HG03066 (cell line): ENCODE measurements at regions not wholly inside any gene's neighbourhood (a gene's known extent, or its start where the extent isn't known, plus 50 kb on each side); places are given as distances from the start of the nearest gene placed in this dataset.
"Not testable (repeated sequence)": the region's sequence is repeated elsewhere in the genome, so short reads cannot be mapped to it uniquely, and the experiment has no call there.

Experiments
- ATAC-seq: cut with Tn5 transposase; IDR thresholded peaks from one replicate; pipeline ENCODE4 v1.9.1; 2021; ENCODE audit warnings: low read depth; ENCODE audit not compliant: unreplicated experiment

DNA sequence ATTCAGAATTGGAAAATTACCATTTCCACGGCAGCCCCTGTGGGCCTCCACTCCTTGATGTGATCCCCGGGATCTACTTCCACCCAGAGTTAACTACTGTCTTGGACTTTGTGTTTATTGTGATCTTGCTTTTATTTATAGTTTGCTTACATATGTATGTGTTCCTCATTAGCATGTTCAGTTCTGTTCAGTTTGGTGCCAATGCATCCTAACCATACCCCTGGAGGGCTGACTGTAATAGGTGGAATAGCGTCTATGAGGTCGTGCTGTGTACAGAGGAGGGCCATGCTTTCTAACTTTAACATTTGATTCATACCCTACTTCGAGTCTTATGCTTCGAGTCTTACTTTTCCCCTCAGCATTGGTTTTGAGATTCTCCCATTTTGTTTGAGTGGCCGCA, 104.3 kb upstream of the SLC24A3 start:
- no peak for ATAC-seq

DNA sequence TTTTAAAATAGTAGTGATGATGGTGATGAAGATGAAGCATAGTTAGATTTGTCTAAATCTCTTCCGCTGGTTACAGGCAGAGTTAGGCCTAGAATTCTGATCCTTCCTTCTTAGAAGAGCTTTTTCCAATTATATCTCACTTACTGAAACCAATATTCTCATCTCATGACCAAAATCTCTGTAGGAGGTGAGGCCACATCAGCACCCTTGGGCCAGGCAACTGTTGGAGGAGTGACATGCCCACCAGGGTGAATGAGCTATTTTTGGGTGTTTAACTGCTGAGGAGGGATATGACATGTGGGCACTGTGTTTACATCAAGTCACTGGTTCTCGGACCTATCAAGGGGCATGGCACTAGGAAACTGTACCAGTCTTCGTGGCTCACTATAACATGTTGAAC, 102.2 kb upstream of the SLC24A3 start:
- no peak for ATAC-seq

DNA sequence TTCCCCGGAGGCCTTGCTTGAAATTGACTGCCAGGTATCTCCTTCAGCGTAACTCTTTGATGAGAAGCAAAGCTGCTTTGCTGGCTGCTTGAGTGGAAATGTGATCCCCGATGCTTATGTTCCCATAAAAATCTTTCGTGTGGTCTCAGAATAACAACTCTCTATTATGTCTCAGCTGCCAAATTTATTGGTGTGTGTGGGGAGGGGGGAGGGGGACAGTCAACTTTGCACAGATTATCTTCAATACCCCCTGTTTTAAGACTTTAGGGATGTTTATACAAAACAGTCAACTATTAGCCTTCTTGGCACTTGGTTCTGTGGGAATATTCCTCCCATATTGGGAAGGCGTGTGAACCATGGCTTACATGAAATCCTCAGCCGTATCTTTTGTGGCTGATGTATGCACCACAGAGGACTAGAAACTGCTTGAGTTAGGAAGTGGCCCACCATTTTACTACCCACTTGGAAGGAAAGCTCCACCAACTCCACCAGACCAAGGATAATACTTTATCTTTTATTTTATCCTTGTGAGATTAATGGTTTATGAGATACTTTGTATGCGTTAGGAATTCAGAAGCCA, 101.5 kb upstream of the SLC24A3 start:
- no peak for ATAC-seq

DNA sequence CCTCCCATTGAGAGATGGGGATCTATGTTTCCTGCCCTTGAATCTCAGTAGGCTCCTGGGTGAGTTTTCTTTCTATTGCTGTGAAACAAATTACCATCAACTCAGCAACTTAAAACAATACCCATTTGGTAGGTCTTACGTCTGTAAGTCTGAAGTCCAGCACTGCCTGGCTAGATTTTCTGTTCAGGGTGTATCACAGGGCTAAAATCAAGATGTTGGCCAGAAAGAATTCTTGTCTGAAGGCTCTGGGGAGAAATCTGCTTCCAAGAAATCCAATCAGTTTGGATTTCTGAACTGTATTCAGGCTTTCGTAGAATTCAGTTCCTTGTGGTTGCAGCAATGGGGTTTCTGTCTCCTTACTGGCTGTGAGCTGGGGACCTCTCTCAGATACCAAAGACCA, 99.6 kb upstream of the SLC24A3 start:
- ATAC-seq = no peak

DNA sequence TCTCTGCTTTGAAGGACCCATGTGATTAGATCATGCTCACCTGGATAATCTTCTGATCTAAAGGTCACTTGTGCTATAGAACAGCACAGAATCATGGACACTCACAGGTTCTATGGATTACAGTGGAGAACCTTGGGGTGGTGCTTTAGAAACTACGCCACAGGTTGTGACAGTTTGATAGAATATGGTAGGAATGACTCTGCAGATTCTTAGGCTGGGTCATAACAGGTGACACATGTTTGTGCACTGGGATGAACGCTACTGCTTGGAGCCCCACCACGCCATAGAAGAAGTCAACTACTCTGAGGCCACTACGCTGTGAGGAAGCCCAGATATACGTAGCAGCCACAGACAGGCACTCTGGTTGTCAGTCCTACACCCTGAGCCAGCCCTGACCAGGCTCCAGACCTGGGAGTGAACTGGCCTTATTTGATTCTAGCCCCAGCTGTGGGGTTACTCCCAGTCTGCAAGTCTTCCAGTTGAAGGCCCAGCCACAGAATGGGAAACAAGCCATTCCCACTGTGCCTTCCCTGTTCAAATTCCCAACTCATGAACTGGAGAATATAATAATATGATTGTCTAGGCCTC, 99.0 kb upstream of the SLC24A3 start:
- ATAC-seq = no peak

DNA sequence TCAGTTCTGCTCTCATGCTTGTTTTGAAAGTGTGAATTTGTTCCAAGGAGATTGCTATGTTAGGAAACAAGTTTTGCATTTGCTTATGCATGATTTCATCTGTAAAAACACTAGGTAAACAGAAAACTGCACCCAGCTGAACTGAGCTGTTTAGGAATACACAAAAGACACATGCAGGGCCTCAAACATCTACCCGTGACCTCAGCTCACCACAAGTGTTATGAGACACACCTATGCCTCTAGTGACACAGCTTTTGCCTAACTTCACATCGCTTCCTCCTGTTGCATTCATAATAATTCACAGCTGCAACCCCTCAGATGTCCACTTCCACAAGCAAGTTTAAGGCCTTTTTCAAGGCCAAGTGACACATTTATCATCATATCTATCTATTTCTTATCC, 98.0 kb upstream of the SLC24A3 start:
- ATAC-seq = no peak

DNA sequence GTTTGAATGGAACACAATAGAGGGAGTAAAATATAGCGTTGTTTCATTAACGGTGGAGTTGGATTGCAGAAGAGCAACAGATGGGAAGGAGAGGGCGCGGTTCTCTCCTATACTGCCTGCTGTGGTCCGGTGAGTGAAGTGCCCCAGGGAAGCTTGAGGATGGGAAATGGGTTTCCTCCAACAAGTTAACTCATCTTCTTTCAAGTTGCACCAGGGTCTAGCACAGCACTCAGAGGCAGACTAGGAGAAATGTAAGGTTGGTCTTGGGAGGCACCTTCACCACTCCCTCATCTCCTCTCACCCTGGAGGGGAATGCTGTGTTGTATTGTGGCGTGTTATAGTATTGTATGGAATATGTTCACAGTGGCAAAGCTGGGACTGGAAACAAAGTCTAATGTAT, 96.9 kb upstream of the SLC24A3 start:
- ATAC-seq = no peak

DNA sequence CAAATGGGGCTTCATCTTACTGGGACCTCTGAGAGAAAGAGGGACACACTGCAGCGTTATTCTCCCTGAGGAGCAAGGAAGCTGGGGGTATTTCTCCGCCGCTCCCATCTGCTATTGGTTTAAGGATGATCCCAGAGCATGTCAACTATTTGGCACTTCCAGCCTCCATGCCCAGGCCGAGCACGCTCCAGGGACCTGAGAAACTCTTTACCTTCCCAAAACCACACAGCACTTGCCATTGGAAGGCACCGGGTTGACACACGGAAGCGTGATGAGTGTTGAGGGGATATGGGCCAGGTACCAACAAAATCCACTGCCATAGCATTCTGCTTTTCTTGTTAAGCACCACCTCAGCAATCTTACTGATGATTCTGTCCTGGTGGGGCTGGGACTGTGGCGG, 92.4 kb upstream of the SLC24A3 start:
- ATAC-seq = no peak

DNA sequence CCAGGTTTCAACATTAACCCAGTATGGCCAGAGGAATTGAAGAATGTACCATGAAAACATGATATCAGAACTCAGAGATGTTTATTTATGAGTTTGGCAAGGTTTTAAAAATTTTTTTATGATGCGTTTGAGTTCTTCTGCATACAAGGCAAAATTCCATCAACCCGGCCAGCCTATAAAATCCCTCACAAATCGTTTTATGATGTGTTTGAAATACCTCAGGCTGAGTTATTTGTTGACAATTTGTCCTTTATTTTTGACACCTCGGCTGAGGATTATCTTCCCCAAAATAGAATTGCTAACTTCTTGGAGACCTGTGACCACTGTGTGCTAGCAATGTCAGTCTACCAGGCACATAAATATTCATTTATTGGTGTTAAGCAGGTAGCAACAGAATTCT, 91.9 kb upstream of the SLC24A3 start:
- no peak for ATAC-seq

DNA sequence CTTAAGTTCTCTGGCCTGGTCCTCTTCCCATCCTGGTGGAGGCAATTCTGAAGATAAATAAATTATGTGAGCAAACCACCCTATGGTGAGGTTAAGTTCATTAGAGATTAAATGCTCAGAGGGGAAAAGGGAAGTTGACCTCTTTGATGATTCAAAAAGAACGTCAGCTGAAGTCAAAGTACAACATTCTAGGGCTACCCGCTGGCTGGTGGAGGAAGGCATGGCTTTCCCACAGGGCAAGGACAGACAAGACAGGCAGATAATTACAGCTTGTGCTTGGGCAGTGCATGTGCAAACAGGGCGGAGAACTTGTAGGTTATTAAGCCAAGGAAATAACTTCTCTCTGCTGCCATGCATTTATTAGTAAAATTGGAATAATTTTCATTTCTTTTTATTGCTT, 91.0 kb upstream of the SLC24A3 start:
- no peak for ATAC-seq

DNA sequence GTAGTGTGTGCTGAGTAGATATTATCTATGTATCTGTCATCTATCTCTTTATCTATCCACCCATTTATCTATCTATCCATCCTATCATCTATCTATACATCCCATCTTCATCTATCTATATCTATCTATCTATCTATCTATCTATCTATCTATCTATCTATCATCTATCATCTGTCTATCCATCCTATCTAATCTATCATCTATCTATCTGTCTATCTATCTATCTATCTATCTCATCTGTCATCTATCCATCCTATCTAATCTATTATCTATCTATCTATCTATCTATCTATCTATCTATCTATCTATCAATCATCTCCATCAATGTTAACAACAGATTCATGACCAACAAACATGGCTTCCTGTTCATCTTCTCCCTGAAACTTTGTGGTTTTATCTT, 90.5 kb upstream of the SLC24A3 start:
- ATAC-seq = no peak

DNA sequence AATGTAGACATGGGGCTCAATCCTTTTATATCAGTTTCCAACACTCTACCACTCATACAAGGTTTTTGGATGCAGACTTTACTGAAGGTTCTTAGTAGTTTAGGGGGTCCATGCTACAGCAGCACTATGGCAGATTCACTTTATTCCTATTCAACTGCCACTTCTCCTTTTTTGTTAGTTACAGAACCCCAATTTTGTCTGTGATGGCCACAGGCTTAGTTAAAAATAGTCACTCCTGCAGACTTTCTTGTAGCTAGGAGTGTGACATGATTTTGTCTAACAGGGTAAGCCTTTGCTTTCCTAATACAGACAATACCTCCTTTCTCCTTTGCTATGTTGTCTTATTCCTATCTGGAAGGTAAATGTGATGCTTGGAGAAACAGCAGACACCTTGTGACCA, 90.0 kb upstream of the SLC24A3 start:
- no peak for ATAC-seq

DNA sequence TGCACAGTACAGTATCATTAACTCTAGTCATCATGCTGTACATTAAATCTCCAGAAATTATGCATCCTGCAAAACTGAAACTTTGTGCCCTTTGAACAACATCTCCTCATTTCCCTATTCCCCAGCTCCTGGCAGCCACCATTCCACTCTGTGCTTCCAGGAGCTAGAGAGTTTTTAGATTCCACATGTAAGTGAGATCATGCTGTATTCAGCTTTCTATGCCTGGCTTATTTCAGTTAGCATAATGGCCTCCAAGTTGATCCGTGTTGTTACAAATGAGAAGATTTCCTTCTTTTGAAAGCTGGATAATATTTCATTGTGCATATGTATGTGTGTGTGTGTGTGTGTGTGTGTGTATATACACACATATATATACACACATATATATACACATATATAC, 86.9 kb upstream of the SLC24A3 start:
- no peak for ATAC-seq

DNA sequence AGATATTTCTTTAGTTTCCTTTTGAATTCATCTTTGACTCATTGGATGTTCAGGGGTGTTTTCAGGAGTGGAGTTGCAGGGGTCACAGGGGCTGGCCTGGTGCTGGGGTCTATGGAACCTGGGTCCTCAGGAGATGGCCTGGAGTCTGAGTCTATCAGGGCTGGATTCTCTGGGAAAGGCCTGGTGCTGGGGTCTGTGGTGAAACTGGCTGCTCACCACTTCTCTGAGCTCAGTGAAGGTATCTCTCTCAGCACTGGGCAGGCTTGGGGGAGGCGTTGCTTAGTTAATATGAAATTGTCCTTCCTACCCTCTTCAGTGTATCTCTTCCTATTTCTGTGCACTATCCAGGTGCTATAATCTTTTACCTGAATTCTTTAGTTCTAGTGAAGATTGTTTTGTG, 83.1 kb upstream of the SLC24A3 start:
- ATAC-seq = no peak

DNA sequence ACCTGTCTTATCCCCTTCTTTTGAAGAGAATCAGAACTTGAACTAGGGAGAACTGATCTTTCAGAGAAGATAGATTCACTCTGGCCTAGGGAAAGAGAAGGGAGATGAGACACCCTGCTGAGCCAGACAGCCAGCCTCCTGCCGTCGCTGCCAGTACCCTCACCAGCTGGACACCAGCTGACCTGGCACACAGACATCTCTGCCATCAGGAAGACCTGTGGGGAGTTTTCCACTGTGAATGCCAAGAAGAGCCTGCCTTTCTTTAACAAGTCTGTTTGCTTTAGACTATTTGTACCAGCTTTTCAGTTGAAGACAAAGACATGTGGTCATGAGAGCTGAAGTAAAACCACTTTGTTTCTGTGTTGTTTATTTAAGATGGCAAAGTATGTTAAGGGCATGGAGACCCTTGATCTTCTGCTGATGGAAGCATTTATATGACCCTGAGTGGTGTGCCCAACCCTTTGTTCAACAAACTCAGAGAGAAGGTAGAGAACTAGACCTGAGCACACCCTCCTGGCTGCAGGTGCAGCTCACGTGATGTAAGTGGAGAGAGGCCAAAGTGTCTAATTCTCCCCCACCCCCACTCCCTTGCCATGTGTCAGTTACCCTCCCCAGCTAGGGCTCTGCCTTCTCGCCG, 82.3 kb upstream of the SLC24A3 start:
- ATAC-seq = no peak

DNA sequence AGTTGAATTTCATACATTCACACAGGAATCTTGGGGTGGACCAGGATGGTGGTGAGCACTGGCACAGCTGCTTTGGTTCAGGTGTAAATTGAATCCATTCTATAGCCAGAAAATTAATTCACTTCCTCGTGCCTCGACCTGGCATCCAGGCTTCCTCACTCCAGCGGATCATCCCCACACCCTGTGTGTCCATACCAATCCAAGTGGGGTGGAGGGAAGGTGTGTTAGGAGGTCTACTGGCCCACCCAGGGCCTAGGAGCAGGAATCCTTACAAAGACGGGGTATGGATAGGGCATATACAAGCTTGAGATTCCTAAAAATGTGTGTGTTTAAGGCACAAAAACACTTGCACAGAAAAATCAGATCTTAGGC, 81.8 kb upstream of the SLC24A3 start:
- ATAC-seq = no peak

DNA sequence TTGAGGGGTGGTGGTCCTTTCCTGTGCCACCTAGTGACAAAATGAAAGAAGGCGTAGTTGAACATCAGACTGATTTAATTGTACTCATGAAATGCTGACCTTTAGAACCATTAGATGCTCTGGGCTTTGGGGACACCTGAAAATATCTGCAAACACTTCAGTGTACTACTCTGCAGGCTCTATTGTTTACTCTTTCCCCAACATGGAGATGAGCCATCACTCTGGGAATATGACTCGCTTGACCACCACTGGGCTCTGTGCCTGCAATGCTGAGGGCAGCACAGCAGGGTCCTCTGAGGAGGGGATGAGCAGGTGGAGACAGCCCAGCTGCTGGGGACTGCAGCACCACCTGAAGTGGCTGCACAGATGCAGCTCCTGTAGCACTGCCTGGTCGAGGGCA, 74.8 kb upstream of the SLC24A3 start:
- ATAC-seq = no peak

DNA sequence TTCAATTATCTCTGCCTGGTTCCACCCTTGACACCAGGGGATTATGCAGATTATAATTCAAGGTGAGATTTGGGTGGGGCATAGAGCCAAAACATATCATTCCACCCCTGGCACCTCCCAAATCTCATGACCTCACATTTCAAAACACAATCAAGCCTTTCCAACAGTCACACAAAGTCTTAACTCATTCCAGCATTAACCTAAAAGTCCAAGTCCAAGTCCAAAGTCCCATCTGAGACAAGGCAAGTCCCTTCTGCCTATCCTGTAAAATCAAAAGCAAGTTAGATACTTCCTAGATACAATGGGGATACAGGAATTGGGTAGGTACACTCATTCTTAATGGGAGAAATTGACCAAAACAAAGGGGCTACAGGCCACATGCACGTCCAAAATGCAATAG, 73.7 kb upstream of the SLC24A3 start:
- ATAC-seq = no peak

DNA sequence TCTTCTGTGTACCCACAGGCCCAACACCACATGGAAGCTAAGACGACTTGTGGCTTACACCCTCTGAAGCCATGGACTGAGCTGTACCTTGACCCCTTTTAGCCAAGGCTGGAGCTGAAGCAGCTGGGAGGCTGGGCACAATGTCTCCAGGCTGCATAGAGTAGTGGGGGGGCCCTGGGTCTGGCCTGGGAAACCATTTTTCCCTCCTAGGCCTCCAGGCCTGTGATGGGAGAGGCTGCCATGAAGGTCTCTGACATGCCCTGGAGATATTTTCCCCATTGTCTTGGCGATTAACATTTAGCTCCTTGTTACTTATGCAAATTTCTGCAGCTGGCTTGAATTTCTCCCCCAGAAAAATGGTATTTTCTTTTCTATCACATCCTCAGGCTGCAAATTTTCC, 72.9 kb upstream of the SLC24A3 start:
- ATAC-seq = not testable (repeated sequence)

DNA sequence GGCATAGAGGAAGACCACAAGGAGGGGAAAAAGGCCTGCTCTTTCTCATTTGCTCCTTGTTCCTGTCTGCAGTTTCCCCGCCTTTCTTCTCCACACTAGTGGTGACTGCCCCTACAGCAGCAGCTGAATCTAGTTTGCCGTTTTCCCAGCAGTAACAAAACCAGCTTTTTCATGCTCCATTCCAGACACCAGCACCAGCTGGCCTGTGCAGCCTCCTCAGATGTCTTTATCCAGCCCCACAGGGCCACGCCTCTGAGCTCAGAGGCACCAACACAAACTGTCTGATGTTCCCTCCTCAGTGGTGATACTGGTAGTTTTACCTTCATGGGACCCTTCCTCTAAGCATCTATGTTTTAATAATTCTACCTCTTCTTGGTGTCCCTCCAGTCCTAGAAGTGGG, 70.4 kb upstream of the SLC24A3 start:
- ATAC-seq = no peak

DNA sequence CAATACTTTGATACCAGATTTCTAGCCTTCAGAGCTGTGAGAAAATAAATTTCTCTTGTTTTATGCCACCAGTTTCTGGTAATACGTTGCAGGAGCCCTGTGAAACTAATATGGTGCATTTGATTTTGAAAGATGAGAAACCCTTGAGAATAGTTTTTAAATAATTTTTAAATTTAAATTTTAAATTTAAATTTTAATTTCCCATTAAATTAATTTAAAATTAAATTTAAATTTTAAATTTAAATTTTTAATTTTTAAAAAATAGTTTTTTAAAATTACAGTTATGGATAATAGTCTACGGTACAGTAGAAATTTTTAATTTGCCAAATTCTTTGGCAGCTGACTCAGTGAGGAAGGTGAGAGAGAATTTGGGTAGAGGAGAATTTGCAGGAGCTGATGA, 68.6 kb upstream of the SLC24A3 start:
- ATAC-seq = no peak

DNA sequence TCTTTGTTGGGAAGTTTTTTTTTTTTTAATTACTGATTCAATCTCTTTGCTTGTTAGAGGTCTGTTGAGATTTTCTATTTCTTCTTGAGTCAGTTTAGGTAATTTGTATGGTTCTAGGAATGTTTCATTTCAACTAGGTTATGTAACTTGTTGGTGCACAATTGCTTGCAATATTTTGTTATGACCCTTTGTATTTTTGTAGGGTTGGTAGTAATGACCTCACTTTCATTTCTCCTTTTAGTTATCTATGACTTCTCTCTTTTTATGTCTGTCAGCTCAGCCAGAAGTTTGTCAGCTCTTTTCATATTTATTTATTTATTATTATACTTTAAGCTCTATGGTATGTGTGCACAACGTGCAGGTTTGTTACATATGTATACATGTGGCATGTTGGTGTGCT, 51.1 kb upstream of the SLC24A3 start:
- ATAC-seq = no peak
